IMR-90 (cell line): ENCODE measurements at regions not wholly inside any gene's neighbourhood (a gene's known extent, or its start where the extent isn't known, plus 50 kb on each side); places are given as distances from the start of the nearest gene placed in this dataset.
A peak's percentile ranks its signal among the peaks of the same experiment; 100 is the strongest.

Experiments
- ATAC-seq: fragments of 200-7000 bp; cut with Tn5 transposase; 2 replicates; pipeline ENCODE4 v1.9.1; 2020; ENCODE audit warnings: low read depth, mild to moderate bottlenecking, moderate library complexity
- BruUV-seq: library from RNA; stranded (reverse); fragments of 400-500 nt; replicated peaks from 2 replicates; lab custom pipeline; 2021; lab: Mats Ljungman, UMichigan
- CTCF ChIA-PET: fragments of 300-600 bp; formaldehyde crosslinking; extraction: SDS; loops from one replicate; lab custom pipeline; 2021; ENCODE audit warnings: antibody characterized with exemption; lab: Yijun Ruan, JAX
- POLR2A ChIA-PET: fragments of 300-600 bp; sonication (Branson Sonifier 250); formaldehyde crosslinking; loops from one replicate; lab custom pipeline; 2022; ENCODE audit warnings: antibody characterized with exemption; ENCODE audit not compliant: unreplicated experiment; lab: Charles Lee
- DNase-seq: peaks from one replicate; pipeline ENCODE4 v3.0.0; 2013
- H2AFZ ChIP-seq: replicated peaks from 2 replicates; pipeline ENCODE3; 2013; ENCODE audit warnings: low read length, mild to moderate bottlenecking; ENCODE audit not compliant: poor library complexity
- H2AK5ac ChIP-seq: 2 replicates; pipeline ENCODE4 v1.6.1; 2013; ENCODE audit warnings: low read depth, low read length, inconsistent platforms
- H2AK9ac ChIP-seq: replicated peaks from 2 replicates; pipeline ENCODE3; 2013; ENCODE audit warnings: mild to moderate bottlenecking, low read depth, low read length, moderate library complexity; ENCODE audit not compliant: poor library complexity
- H2BK120ac ChIP-seq: 2 replicates; pipeline ENCODE4 v1.6.1; 2013; ENCODE audit warnings: low read depth, low read length, inconsistent platforms
- H2BK15ac ChIP-seq: 3 replicates; pipeline ENCODE4 v1.6.1; 2013; ENCODE audit warnings: low read depth, low read length, inconsistent platforms
- H2BK20ac ChIP-seq: 2 replicates; pipeline ENCODE4 v1.6.1; 2013; ENCODE audit warnings: low read depth, mild to moderate bottlenecking, inconsistent platforms, low read length, moderate library complexity
- H2BK5ac ChIP-seq: 2 replicates; pipeline ENCODE4 v1.6.1; 2013; ENCODE audit warnings: mild to moderate bottlenecking, low read depth, low read length, inconsistent platforms; ENCODE audit not compliant: poor library complexity, severe bottlenecking
- H3K14ac ChIP-seq: replicated peaks from 2 replicates; pipeline ENCODE4 v1.6.1; 2013; ENCODE audit warnings: low read depth, low read length, inconsistent platforms
- H3K18ac ChIP-seq: 2 replicates; pipeline ENCODE4 v1.6.1; 2013; ENCODE audit warnings: low read depth, low read length, control low read depth
- H3K23ac ChIP-seq: 2 replicates; pipeline ENCODE4 v1.6.1; 2013; ENCODE audit warnings: low read depth, low read length, inconsistent platforms
- H3K27ac ChIP-seq: 2 replicates; pipeline ENCODE4 v1.5.1; 2013; ENCODE audit warnings: mild to moderate bottlenecking, control low read depth, low read length; ENCODE audit not compliant: insufficient read depth
- H3K27me3 ChIP-seq: 2 replicates; pipeline ENCODE4 v1.6.1; 2013; ENCODE audit warnings: low read length; ENCODE audit not compliant: control insufficient read depth, insufficient read depth
- H3K36me3 ChIP-seq: 2 replicates; pipeline ENCODE4 v1.6.1; 2013; ENCODE audit warnings: low read length, mixed read lengths; ENCODE audit not compliant: control insufficient read depth, insufficient read depth
- H3K4ac ChIP-seq: 2 replicates; pipeline ENCODE4 v1.6.1; 2013; ENCODE audit warnings: low read depth, low read length, inconsistent platforms
- H3K4me1 ChIP-seq: 2 replicates; pipeline ENCODE4 v1.6.1; 2013; ENCODE audit warnings: low read length, mixed read lengths; ENCODE audit not compliant: control insufficient read depth, insufficient read depth
- H3K4me2 ChIP-seq: 2 replicates; pipeline ENCODE4 v1.6.1; 2013; ENCODE audit warnings: low read depth, mild to moderate bottlenecking, control low read depth, low read length, moderate library complexity
- H3K4me3 ChIP-seq: 2 replicates; pipeline ENCODE4 v1.5.1; 2013; ENCODE audit warnings: low read depth, mild to moderate bottlenecking, control low read depth, low read length, moderate library complexity; ENCODE audit not compliant: insufficient read depth
- H3K56ac ChIP-seq: 2 replicates; pipeline ENCODE4 v1.6.1; 2013; ENCODE audit warnings: low read length, inconsistent platforms; ENCODE audit not compliant: insufficient read depth; ENCODE audit errors: extremely low read depth
- H3K79me1 ChIP-seq, 2 experiments: 2 replicates each; pipeline ENCODE4 v1.6.1; 2013; ENCODE audit warnings: low read length in 2 of 2, inconsistent platforms in 1 of 2, low read depth in 1 of 2
- H3K9ac ChIP-seq: 2 replicates; pipeline ENCODE4 v1.6.1; 2013; ENCODE audit warnings: low read depth, low read length, control low read depth
- H3K9me1 ChIP-seq: 2 replicates; pipeline ENCODE4 v1.6.1; 2013; ENCODE audit warnings: low read length, inconsistent platforms; ENCODE audit not compliant: insufficient read depth
- H3K9me3 ChIP-seq: 2 replicates; pipeline ENCODE4 v1.6.1; 2013; ENCODE audit warnings: low read length; ENCODE audit not compliant: control insufficient read depth, insufficient read depth
- H4K20me1 ChIP-seq: 2 replicates; pipeline ENCODE4 v1.6.1; 2013; ENCODE audit warnings: low read length, inconsistent platforms; ENCODE audit not compliant: insufficient read depth
- H4K5ac ChIP-seq: 2 replicates; pipeline ENCODE4 v1.6.1; 2013; ENCODE audit warnings: mild to moderate bottlenecking, low read depth, low read length, control low read depth
- H4K8ac ChIP-seq, 2 experiments: 2 replicates each; pipeline ENCODE4 v1.6.1; 2013; ENCODE audit warnings: low read depth in 2 of 2, low read length in 2 of 2, control low read depth in 1 of 2, inconsistent platforms in 1 of 2
- H4K91ac ChIP-seq: 2 replicates; pipeline ENCODE4 v1.6.1; 2013; ENCODE audit warnings: low read depth, low read length, inconsistent platforms; ENCODE audit not compliant: insufficient read depth
- BHLHE40 ChIP-seq: fragments of 150-350 bp; IDR thresholded peaks from 2 replicates; pipeline ENCODE4 v1.6.1; 2016; ENCODE audit warnings: mild to moderate bottlenecking, low read depth, low read length
- CEBPB ChIP-seq: IDR thresholded peaks from 2 replicates; pipeline ENCODE4 v1.6.1; 2012; ENCODE audit warnings: low read depth, low read length, improper control_type of control experiment
- CHD1 ChIP-seq: IDR thresholded peaks from 2 replicates; pipeline ENCODE4 v1.6.1; 2012; ENCODE audit warnings: low read depth, low read length, improper control_type of control experiment
- FOS ChIP-seq: fragments of 150-350 bp; IDR thresholded peaks from 2 replicates; pipeline ENCODE4 v1.6.1; 2016; ENCODE audit warnings: low read depth, low read length
- MAFK ChIP-seq: IDR thresholded peaks from 2 replicates; pipeline ENCODE4 v1.6.1; 2012; ENCODE audit warnings: low read depth, low read length, improper control_type of control experiment
- MAZ ChIP-seq: IDR thresholded peaks from 2 replicates; pipeline ENCODE4 v1.6.1; 2012; ENCODE audit warnings: low read depth, mild to moderate bottlenecking, low read length, improper control_type of control experiment, moderate library complexity, borderline replicate concordance
- MXI1 ChIP-seq: IDR thresholded peaks from 2 replicates; pipeline ENCODE4 v1.6.1; 2012; ENCODE audit warnings: low read depth, mild to moderate bottlenecking, low read length, moderate library complexity, borderline replicate concordance
- NFE2L2 ChIP-seq: fragments of 150-350 bp; IDR thresholded peaks from 2 replicates; pipeline ENCODE4 v1.6.1; 2016; ENCODE audit warnings: low read depth, mild to moderate bottlenecking, low read length
- POLR2A ChIP-seq: IDR thresholded peaks from 2 replicates; pipeline ENCODE4 v1.6.1; 2012; ENCODE audit warnings: mild to moderate bottlenecking, low read depth, low read length
- RAD21 ChIP-seq: IDR thresholded peaks from 2 replicates; pipeline ENCODE4 v1.6.1; 2012; ENCODE audit warnings: low read length, improper control_type of control experiment
- RCOR1 ChIP-seq: IDR thresholded peaks from 2 replicates; pipeline ENCODE4 v1.6.1; 2012; ENCODE audit warnings: mild to moderate bottlenecking, low read length, improper control_type of control experiment; ENCODE audit not compliant: insufficient replicate concordance
- RFX5 ChIP-seq: IDR thresholded peaks from 2 replicates; pipeline ENCODE4 v1.8.0; 2012; ENCODE audit warnings: low read depth, mild to moderate bottlenecking, low read length, moderate library complexity
- SMC3 ChIP-seq: fragments of 150-350 bp; IDR thresholded peaks from 2 replicates; pipeline ENCODE4 v1.6.1; 2016; ENCODE audit warnings: low read depth, mild to moderate bottlenecking, antibody characterized with exemption, low read length, moderate library complexity
- WGBS, 2 experiments: methylation state at CpG; one replicate each; pipeline versions ENCODE4 v1.1.5 to v1.1.7; 2013; ENCODE audit warnings: missing lambda C conversion rate in 2 of 2; ENCODE audit not compliant: insufficient read length in 1 of 2; ENCODE audit errors: extremely low coverage in 2 of 2; 5-methylcytosine and 5-hydroxymethylcytosine counted together
- dilution Hi-C: fragments of 300-500 bp; cut with HindIII; formaldehyde crosslinking; loops from one replicate; pipeline ENCODE4 v1.14.3; 2018; ENCODE audit warnings: low sequenced_read_pairs; ENCODE audit not compliant: unreplicated experiment
- in situ Hi-C: fragments of 300-500 bp; cut with MboI; formaldehyde crosslinking; loops from 3 replicates; pipeline ENCODE4 v1.14.3; 2019; ENCODE audit warnings: low sequenced_read_pairs, inconsistent platforms, mixed read lengths
- intact Hi-C: fragments of 100-400 bp; cut with micrococcal nuclease; formaldehyde crosslinking; loops from 2 replicates; pipeline ENCODE4 v1.10.0; 2022
- TF ChIP-seq, protein P1 (sequence below): conservative IDR thresholded peaks from 2 replicates; pipeline ENCODE4 v1.5.1; 2012; ENCODE audit warnings: mild to moderate bottlenecking, low read depth, low read length, improper control_type of control experiment
- TF ChIP-seq, protein P2 (sequence below): fragments of 150-350 bp; IDR thresholded peaks from 2 replicates; pipeline ENCODE4 v1.6.1; 2016; ENCODE audit warnings: low read depth, mild to moderate bottlenecking, low read length, moderate library complexity, borderline replicate concordance
- TF ChIP-seq, protein P3 (sequence below): fragments of 150-350 bp; IDR thresholded peaks from 2 replicates; pipeline ENCODE4 v1.6.1; 2017; ENCODE audit warnings: mild to moderate bottlenecking, antibody characterized with exemption, low read length, low read depth

DNA sequence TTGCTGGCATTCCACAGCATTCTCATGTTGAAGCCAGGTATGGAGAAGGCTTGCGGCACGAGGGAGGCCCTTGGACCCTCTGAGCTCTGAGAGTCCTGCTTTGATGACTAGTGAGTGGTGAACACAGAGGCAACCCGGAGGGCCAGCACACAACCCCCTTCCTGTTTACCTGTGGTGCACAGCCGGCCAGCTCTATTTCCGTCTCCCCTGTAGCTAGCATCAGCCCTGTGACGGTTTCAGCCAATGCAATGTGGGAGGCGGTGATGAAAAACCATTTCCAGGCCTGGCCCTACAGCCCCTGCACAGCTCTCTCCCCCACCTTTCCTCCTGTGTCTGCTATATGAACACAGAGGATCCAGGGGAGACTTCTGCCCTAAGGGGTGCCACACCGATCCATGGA is 76.8 kb upstream of the KLHL25 start:
- dilution Hi-C loops = no loop called here

More for the DNA sequence above, 76.8 kb upstream of the KLHL25 start:
- H3K9me3 ChIP-seq = no peaks in the 10 kb centered on the region
- no peak overlapping the region for H2BK120ac ChIP-seq
- H3K18ac ChIP-seq = no peak overlapping the region
- H3K9ac ChIP-seq = no peak overlapping the region
- POLR2A ChIA-PET = no interaction called here
- H3K9me1 ChIP-seq = no peaks in the 10 kb centered on the region
- H2AK5ac ChIP-seq = no peak overlapping the region
- H3K4me2 ChIP-seq = no peak overlapping the region
- no peak overlapping the region for H2AFZ ChIP-seq
- TF ChIP-seq CHD1 (no peak), BHLHE40 (no peak), MAFK (no peak), CEBPB (no peak), POLR2A (no peak), FOS (no peak), MXI1 (no peak), NFE2L2 (no peak), RAD21 (no peak), RCOR1 (no peak), RFX5 (no peak), MAZ (no peak), SMC3 (no peak)
- TF ChIP-seq, protein P1, sequence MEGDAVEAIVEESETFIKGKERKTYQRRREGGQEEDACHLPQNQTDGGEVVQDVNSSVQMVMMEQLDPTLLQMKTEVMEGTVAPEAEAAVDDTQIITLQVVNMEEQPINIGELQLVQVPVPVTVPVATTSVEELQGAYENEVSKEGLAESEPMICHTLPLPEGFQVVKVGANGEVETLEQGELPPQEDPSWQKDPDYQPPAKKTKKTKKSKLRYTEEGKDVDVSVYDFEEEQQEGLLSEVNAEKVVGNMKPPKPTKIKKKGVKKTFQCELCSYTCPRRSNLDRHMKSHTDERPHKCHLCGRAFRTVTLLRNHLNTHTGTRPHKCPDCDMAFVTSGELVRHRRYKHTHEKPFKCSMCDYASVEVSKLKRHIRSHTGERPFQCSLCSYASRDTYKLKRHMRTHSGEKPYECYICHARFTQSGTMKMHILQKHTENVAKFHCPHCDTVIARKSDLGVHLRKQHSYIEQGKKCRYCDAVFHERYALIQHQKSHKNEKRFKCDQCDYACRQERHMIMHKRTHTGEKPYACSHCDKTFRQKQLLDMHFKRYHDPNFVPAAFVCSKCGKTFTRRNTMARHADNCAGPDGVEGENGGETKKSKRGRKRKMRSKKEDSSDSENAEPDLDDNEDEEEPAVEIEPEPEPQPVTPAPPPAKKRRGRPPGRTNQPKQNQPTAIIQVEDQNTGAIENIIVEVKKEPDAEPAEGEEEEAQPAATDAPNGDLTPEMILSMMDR = no peak
- TF ChIP-seq, protein P2, sequence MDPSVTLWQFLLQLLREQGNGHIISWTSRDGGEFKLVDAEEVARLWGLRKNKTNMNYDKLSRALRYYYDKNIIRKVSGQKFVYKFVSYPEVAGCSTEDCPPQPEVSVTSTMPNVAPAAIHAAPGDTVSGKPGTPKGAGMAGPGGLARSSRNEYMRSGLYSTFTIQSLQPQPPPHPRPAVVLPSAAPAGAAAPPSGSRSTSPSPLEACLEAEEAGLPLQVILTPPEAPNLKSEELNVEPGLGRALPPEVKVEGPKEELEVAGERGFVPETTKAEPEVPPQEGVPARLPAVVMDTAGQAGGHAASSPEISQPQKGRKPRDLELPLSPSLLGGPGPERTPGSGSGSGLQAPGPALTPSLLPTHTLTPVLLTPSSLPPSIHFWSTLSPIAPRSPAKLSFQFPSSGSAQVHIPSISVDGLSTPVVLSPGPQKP = no peak
- TF ChIP-seq, protein P3, sequence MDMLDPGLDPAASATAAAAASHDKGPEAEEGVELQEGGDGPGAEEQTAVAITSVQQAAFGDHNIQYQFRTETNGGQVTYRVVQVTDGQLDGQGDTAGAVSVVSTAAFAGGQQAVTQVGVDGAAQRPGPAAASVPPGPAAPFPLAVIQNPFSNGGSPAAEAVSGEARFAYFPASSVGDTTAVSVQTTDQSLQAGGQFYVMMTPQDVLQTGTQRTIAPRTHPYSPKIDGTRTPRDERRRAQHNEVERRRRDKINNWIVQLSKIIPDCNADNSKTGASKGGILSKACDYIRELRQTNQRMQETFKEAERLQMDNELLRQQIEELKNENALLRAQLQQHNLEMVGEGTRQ = no peak
- intact Hi-C loops = no loop called here
- CTCF ChIA-PET = no interaction called here
- no peaks in the 10 kb centered on the region for H3K79me1 ChIP-seq
- no peak overlapping the region for H3K14ac ChIP-seq
- H3K27ac ChIP-seq = no peak overlapping the region
- in situ Hi-C loops = no loop called here
- H3K4ac ChIP-seq = no peak overlapping the region
- H3K4me3 ChIP-seq = no peak overlapping the region
- H4K8ac ChIP-seq = no peak overlapping the region
- H2BK15ac ChIP-seq = no peak overlapping the region
- H3K4me1 ChIP-seq = no peaks in the 10 kb centered on the region
- ATAC-seq = no peak
- H2BK20ac ChIP-seq = no peak overlapping the region
- H3K27me3 ChIP-seq = no peaks in the 10 kb centered on the region; the same call in 1 of the 2 replicates
- peak overlapping the region; percentile 16 for H2AK9ac ChIP-seq
- H3K56ac ChIP-seq = no peak overlapping the region
- no peak overlapping the region for H3K23ac ChIP-seq
- H4K5ac ChIP-seq = no peak overlapping the region
- H4K91ac ChIP-seq = no peak overlapping the region
- H4K20me1 ChIP-seq = no peaks in the 10 kb centered on the region
- H2BK5ac ChIP-seq = no peak overlapping the region
- DNase-seq = no peak
- BruUV-seq = no TSS peak
- 67% methylated on average over 3 of the region's 8 CpGs; no CpG with 5 or more reads in 1 of the 2 experiments for WGBS, 2 experiments
- H3K36me3 ChIP-seq = no peaks in the 10 kb centered on the region
